ENCODE measurements at regions not wholly inside any gene's neighbourhood (a gene's known extent, or its start where the extent isn't known, plus 50 kb on each side); places are given as distances from the start of the nearest gene placed in this dataset.
A peak's percentile ranks its signal among the peaks of the same experiment; 100 is the strongest.

GRCh38 chr2:221109552-221109951 lies 462.6 kb downstream of the EPHA4 start:
- no peak for TF ChIP-seq CTCF (IDR thresholded peaks at IDR 0.05)
- DNase-seq (ENCODE audit: low spot score), result no peak

GRCh38 chr2:221111739-221112138 lies 460.4 kb downstream of the EPHA4 start:
- Histone ChIP-seq H3K27ac (no peak overlapping the region), H3K4me3 (no peak overlapping the region)
- DNase-seq (ENCODE audit: low spot score), result no peak
- TF ChIP-seq CTCF (IDR thresholded peaks at IDR 0.05), result no peak

More at GRCh38 chr2:221109552-221109951, 462.6 kb downstream of the EPHA4 start:
- Histone ChIP-seq H3K27ac (no peak overlapping the region), H3K4me3 (no peak overlapping the region)

- Histone ChIP-seq H3K4me3 (no peak overlapping the region), H3K27ac (no peak overlapping the region)
- DNase-seq (ENCODE audit: low spot score), result no peak
- no peak for TF ChIP-seq CTCF (IDR thresholded peaks at IDR 0.05)
Measured at GRCh38 chr2:221112744-221113143, 459.4 kb downstream of the EPHA4 start.

GRCh38 chr2:221115944-221116343 lies 456.2 kb downstream of the EPHA4 start:
- no peak for DNase-seq (ENCODE audit: low spot score)
- Histone ChIP-seq H3K27ac (no peak overlapping the region), H3K4me3 (no peak overlapping the region)
- TF ChIP-seq CTCF (IDR thresholded peaks at IDR 0.05), result no peak

- no peak for TF ChIP-seq CTCF (IDR thresholded peaks at IDR 0.05)
- no peak overlapping the region for H3K27ac ChIP-seq
- no peak for DNase-seq (ENCODE audit: low spot score)
- no peak overlapping the region for H3K4me3 ChIP-seq
Measured at GRCh38 chr2:221120643-221121042, 451.5 kb downstream of the EPHA4 start.

GRCh38 chr2:221123396-221123795 lies 448.7 kb downstream of the EPHA4 start:
- no peak overlapping the region for H3K4me3 ChIP-seq
- DNase-seq (ENCODE audit: low spot score), result no peak
- no peak for TF ChIP-seq CTCF (IDR thresholded peaks at IDR 0.05)
- H3K27ac ChIP-seq, result no peak overlapping the region

- Histone ChIP-seq H3K27ac (no peak overlapping the region), H3K4me3 (peak overlapping the region; percentile 18)
- DNase-seq (ENCODE audit: low spot score), result no peak
- no peak for TF ChIP-seq CTCF (IDR thresholded peaks at IDR 0.05)
Measured at GRCh38 chr2:221124532-221125240, 447.4 kb downstream of the EPHA4 start.
